Kidney (tissue), 13 donors: ENCODE measurements at regions not wholly inside any gene's neighbourhood (a gene's known extent, or its start where the extent isn't known, plus 50 kb on each side); places are given as distances from the start of the nearest gene placed in this dataset.

Experiments used
- DNase-seq, 5 donors: peaks; one replicate each; pipeline ENCODE4 v3.0.0-alpha.2; 2013 to 2020
- FAIRE-seq: peaks from 2 replicates; lab custom pipeline; 2012; peaks lifted over from hg19 to GRCh38; lab: Jason Lieb, UNC
- H3K27ac ChIP-seq, 2 donors: one replicate each; pipeline ENCODE4 v1.7.0; 2013; ENCODE audit warnings: low read depth in 2 of 2, low read length in 2 of 2, inconsistent platforms in 1 of 2
- H3K27me3 ChIP-seq: one replicate; pipeline ENCODE4 v1.7.1; 2013; ENCODE audit warnings: low read length, inconsistent platforms; ENCODE audit not compliant: control insufficient read depth, insufficient read depth
- H3K36me3 ChIP-seq, 3 donors: one replicate each; pipeline versions ENCODE4 v1.7.0 to v1.7.1; 2013; ENCODE audit warnings: low read length in 3 of 3, control low read depth in 1 of 3, inconsistent platforms in 1 of 3; ENCODE audit not compliant: insufficient read depth in 3 of 3, control insufficient read depth in 2 of 3
- H3K4me1 ChIP-seq, 3 donors: one replicate each; pipeline versions ENCODE4 v1.7.0 to v1.7.1; 2013; ENCODE audit warnings: low read length in 3 of 3, inconsistent platforms in 1 of 3, low read depth in 1 of 3; ENCODE audit not compliant: control insufficient read depth in 2 of 3, insufficient read depth in 2 of 3
- H3K4me3 ChIP-seq, 3 donors: one replicate each; pipeline versions ENCODE4 v1.7.0 to v1.8.1; 2013; ENCODE audit warnings: low read length in 3 of 3, control low read depth in 1 of 3, inconsistent platforms in 1 of 3
- H3K9ac ChIP-seq, 3 donors: one replicate each; pipeline versions ENCODE4 v1.7.0 to v1.7.1; 2013; ENCODE audit warnings: low read length in 3 of 3, control low read depth in 1 of 3, inconsistent platforms in 1 of 3
- H3K9me3 ChIP-seq, 3 donors: one replicate each; pipeline versions ENCODE4 v1.7.0 to v1.7.1; 2013; ENCODE audit warnings: low read length in 3 of 3, control low read depth in 1 of 3, inconsistent platforms in 1 of 3; ENCODE audit not compliant: control insufficient read depth in 2 of 3, insufficient read depth in 1 of 3
- intact Hi-C: fragments of 100-400 bp; cut with DNase I; formaldehyde crosslinking; loops from one replicate; pipeline ENCODE4 v1.11.1; 2022
- TF ChIP-seq, protein P1 (sequence below): IDR thresholded peaks from 3 replicates; pipeline ENCODE4 v1.5.1; 2012; ENCODE audit warnings: mild to moderate bottlenecking, moderate library complexity, borderline replicate concordance; ENCODE audit not compliant: insufficient read depth; ENCODE audit errors: extremely low read depth
- donor health status: control.
- donor health status: control.
- donor health status: control.
- donor health status: control.
- donor health status: control.
- donor health status: DM: yes; HTN: yes; CAD: no.
- donor health status: Normal renal cell carcinoma (clear cell type).

GRCh38 chr14:49505041-49505766, 81.0 kb downstream of the RPS29 start:
- Histone ChIP-seq H3K4me1 (no peaks in the 10 kb centered on the region), H3K36me3 (no peaks in the 10 kb centered on the region), H3K27me3 (no peaks in the 10 kb centered on the region), H3K4me3 (no peak overlapping the region), H3K27ac (no peak overlapping the region), H3K9me3 (peaks cover 0 to 4% (median 0%) of the 10 kb centered on the region in 3 donors), H3K9ac (no peak overlapping the region)
- intact Hi-C loops, result no loop called here
- peak in 1 of 5 donors; percentile 21 for DNase-seq
- FAIRE-seq, result no peak
- TF ChIP-seq, protein P1, sequence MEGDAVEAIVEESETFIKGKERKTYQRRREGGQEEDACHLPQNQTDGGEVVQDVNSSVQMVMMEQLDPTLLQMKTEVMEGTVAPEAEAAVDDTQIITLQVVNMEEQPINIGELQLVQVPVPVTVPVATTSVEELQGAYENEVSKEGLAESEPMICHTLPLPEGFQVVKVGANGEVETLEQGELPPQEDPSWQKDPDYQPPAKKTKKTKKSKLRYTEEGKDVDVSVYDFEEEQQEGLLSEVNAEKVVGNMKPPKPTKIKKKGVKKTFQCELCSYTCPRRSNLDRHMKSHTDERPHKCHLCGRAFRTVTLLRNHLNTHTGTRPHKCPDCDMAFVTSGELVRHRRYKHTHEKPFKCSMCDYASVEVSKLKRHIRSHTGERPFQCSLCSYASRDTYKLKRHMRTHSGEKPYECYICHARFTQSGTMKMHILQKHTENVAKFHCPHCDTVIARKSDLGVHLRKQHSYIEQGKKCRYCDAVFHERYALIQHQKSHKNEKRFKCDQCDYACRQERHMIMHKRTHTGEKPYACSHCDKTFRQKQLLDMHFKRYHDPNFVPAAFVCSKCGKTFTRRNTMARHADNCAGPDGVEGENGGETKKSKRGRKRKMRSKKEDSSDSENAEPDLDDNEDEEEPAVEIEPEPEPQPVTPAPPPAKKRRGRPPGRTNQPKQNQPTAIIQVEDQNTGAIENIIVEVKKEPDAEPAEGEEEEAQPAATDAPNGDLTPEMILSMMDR, result no peak

DNA sequence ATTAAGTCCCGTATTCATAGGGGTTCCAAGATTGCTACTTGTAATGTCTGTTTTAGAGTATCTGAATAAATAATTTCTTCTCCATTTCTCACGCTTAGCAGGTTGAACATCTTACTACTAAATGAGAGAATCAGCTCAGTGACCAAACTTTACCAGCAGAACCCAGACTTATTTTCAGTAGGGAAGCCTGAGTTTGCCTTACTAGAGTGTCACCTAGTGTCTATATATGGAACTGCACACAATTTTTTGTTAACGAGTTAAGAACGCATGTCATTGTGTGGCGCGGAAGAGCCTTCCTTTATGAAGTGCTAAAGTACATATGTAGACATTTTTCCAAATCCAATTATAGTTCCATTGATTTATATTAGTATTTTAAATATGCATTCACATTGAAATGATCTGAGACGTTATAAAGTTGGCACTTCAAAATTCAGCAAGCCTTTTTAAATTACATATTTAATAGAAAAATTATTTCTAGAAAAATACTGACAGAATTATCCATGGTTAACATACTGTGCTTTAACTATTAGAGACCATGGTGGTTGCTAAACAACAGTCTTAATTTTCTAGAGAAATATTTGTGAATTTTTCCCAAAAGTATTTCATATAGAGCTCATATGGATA, 88.3 kb downstream of the RPS29 start:
- intact Hi-C loops, result no loop called here
- H3K27ac ChIP-seq, result no peak overlapping the region
- no peak overlapping the region for H3K9ac ChIP-seq
- no peak overlapping the region for H3K4me3 ChIP-seq
- H3K9me3 ChIP-seq, result no peaks in the 10 kb centered on the region
- FAIRE-seq, result peak; percentile 90
- no peaks in the 10 kb centered on the region for H3K4me1 ChIP-seq
- TF ChIP-seq, protein P1, result peak; percentile 82
- H3K27me3 ChIP-seq, result no peaks in the 10 kb centered on the region
- peak in 2 of 5 donors; percentile 85 to 86 for DNase-seq
- H3K36me3 ChIP-seq, result no peaks in the 10 kb centered on the region

- TF ChIP-seq, protein P1, result no peak
- H3K4me3 ChIP-seq, result no peak overlapping the region
- H3K4me1 ChIP-seq, result no peaks in the 10 kb centered on the region
- H3K36me3 ChIP-seq, result no peaks in the 10 kb centered on the region
- DNase-seq (no peak), FAIRE-seq (no peak)
- H3K27me3 ChIP-seq, result no peaks in the 10 kb centered on the region
- H3K27ac ChIP-seq, result no peak overlapping the region
- H3K9ac ChIP-seq, result no peak overlapping the region
- H3K9me3 ChIP-seq, result no peaks in the 10 kb centered on the region
- intact Hi-C loops, result no loop called here
These were observed 88.9 kb downstream of the RPS29 start for GRCh38 chr14:49497267-49497666.
